HL-60 (cell line): ENCODE measurements at regions not wholly inside any gene's neighbourhood (a gene's known extent, or its start where the extent isn't known, plus 50 kb on each side); places are given as distances from the start of the nearest gene placed in this dataset.

Source experiments
- DNase-seq, 2 experiments: peaks; one replicate each; pipeline ENCODE4 v3.0.0-alpha.2; 2010 to 2020; ENCODE audit warnings: low read depth in 1 of 2, low spot score in 1 of 2
- H3K27ac ChIP-seq: fragments of 250-450 bp; sonication (Bioruptor Pico); replicated peaks from 2 replicates; pipeline ENCODE4 v1.5.1; 2020; ENCODE audit warnings: mild to moderate bottlenecking, moderate library complexity
- H3K27me3 ChIP-seq: fragments of 250-450 bp; sonication (Bioruptor Pico); 2 replicates; pipeline ENCODE4 v1.5.1; 2021; ENCODE audit warnings: mild to moderate bottlenecking, moderate library complexity; ENCODE audit not compliant: insufficient read depth, poor library complexity, severe bottlenecking
- H3K4me3 ChIP-seq: replicated peaks from 2 replicates; pipeline ENCODE4 v1.5.1; 2011; ENCODE audit warnings: mild to moderate bottlenecking, control low read depth, low read length; ENCODE audit not compliant: insufficient read depth
- GABPA ChIP-seq: IDR thresholded peaks from 2 replicates; pipeline ENCODE4 v1.6.1; 2012; ENCODE audit warnings: low read depth
- POLR2AphosphoS5 ChIP-seq: IDR thresholded peaks from 2 replicates; pipeline ENCODE4 v1.6.1; 2012; ENCODE audit warnings: low read depth
- SPI1 ChIP-seq: IDR thresholded peaks from 2 replicates; pipeline ENCODE4 v1.6.1; 2012; ENCODE audit warnings: low read depth, mild to moderate bottlenecking, borderline replicate concordance
- TF ChIP-seq, protein P1 (sequence below): IDR thresholded peaks from 2 replicates; pipeline ENCODE4 v1.6.1; 2012; ENCODE audit warnings: low read depth; ENCODE audit not compliant: insufficient replicate concordance
- TF ChIP-seq, protein P2 (sequence below): IDR thresholded peaks from one replicate; pipeline ENCODE4 v1.5.1; 2011; ENCODE audit warnings: low read length, control low read depth, inconsistent platforms; ENCODE audit not compliant: insufficient read depth

DNA sequence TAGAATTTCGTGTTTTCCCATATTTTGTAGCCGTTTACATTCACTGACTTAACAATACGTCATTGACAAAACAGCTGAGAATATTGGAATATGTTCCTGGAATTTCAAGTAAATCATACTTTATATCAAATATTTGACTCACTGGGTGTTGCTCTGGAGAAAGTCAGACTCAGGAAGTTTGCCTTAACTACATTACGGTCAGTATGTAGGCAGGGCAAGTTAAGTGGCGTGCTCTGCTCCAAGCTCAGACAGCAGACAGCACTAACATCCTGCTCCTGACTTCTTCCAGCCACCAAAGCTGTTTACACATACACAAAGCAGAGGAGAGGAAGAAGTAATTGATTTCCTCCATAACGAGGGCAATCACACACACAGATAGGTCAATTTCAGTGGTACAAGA lies 414.6 kb downstream of the LRRIQ3 start:
- no peak for DNase-seq
- TF ChIP-seq SPI1 (no peak), POLR2AphosphoS5 (no peak), GABPA (no peak)
- TF ChIP-seq, protein P1, sequence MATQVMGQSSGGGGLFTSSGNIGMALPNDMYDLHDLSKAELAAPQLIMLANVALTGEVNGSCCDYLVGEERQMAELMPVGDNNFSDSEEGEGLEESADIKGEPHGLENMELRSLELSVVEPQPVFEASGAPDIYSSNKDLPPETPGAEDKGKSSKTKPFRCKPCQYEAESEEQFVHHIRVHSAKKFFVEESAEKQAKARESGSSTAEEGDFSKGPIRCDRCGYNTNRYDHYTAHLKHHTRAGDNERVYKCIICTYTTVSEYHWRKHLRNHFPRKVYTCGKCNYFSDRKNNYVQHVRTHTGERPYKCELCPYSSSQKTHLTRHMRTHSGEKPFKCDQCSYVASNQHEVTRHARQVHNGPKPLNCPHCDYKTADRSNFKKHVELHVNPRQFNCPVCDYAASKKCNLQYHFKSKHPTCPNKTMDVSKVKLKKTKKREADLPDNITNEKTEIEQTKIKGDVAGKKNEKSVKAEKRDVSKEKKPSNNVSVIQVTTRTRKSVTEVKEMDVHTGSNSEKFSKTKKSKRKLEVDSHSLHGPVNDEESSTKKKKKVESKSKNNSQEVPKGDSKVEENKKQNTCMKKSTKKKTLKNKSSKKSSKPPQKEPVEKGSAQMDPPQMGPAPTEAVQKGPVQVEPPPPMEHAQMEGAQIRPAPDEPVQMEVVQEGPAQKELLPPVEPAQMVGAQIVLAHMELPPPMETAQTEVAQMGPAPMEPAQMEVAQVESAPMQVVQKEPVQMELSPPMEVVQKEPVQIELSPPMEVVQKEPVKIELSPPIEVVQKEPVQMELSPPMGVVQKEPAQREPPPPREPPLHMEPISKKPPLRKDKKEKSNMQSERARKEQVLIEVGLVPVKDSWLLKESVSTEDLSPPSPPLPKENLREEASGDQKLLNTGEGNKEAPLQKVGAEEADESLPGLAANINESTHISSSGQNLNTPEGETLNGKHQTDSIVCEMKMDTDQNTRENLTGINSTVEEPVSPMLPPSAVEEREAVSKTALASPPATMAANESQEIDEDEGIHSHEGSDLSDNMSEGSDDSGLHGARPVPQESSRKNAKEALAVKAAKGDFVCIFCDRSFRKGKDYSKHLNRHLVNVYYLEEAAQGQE = no peak
- TF ChIP-seq, protein P2, sequence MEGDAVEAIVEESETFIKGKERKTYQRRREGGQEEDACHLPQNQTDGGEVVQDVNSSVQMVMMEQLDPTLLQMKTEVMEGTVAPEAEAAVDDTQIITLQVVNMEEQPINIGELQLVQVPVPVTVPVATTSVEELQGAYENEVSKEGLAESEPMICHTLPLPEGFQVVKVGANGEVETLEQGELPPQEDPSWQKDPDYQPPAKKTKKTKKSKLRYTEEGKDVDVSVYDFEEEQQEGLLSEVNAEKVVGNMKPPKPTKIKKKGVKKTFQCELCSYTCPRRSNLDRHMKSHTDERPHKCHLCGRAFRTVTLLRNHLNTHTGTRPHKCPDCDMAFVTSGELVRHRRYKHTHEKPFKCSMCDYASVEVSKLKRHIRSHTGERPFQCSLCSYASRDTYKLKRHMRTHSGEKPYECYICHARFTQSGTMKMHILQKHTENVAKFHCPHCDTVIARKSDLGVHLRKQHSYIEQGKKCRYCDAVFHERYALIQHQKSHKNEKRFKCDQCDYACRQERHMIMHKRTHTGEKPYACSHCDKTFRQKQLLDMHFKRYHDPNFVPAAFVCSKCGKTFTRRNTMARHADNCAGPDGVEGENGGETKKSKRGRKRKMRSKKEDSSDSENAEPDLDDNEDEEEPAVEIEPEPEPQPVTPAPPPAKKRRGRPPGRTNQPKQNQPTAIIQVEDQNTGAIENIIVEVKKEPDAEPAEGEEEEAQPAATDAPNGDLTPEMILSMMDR = no peak
- Histone ChIP-seq H3K4me3 (no peak overlapping the region), H3K27ac (no peak overlapping the region), H3K27me3 (no peaks in the 10 kb centered on the region)

DNA sequence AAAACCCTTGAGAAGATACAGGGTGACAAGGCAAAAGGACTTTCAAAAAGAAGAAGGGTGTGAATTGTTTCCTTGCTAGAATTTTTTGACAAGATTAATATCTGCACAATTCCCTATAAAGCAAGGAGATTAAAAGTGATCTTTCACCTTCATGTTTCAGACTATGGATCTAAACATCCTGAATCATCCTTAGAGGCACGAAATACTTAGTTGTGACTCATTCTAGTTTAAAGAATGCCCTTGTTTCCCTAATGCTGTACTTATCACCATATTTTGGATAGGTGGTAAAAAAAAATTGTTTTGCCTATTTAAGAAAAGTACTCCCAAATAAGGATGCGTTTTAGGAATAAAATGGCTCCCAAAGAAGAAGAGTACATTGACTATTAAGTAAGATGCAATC lies 415.1 kb downstream of the LRRIQ3 start:
- TF ChIP-seq, protein P2 = no peak
- no peak for TF ChIP-seq SPI1
- TF ChIP-seq, protein P1 = no peak
- no peak for TF ChIP-seq POLR2AphosphoS5
- TF ChIP-seq GABPA = no peak
- Histone ChIP-seq H3K27me3 (no peaks in the 10 kb centered on the region), H3K27ac (no peak overlapping the region), H3K4me3 (no peak overlapping the region)
- no peak for DNase-seq

DNA sequence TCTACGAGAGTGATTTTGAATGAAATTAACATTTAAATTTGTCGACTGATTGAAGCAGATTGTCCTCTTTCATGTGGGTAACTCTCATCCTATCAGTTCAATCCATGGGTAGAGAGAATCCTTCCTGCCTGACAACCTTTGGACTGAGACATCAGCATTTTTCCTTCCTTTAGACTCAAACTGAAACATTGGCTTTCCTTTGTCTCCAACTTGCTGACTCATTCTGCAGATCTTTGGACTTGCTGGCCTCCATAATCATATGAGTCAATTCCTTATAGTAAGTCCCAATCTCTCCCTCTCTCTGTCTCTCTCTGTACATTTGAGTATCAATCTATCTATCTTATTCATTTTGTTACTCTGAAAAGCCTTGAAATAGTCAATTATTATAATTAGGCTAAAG lies 416.7 kb downstream of the LRRIQ3 start:
- TF ChIP-seq GABPA (no peak), POLR2AphosphoS5 (no peak), SPI1 (no peak)
- TF ChIP-seq, protein P2 = no peak
- TF ChIP-seq, protein P1 = no peak
- DNase-seq = no peak
- no peak overlapping the region for H3K4me3 ChIP-seq
- H3K27me3 ChIP-seq = no peaks in the 10 kb centered on the region
- no peak overlapping the region for H3K27ac ChIP-seq
